IMR-90 (cell line): ENCODE measurements at regions not wholly inside any gene's neighbourhood (a gene's known extent, or its start where the extent isn't known, plus 50 kb on each side); places are given as distances from the start of the nearest gene placed in this dataset.

Experiments
- BHLHE40 ChIP-seq: fragments of 150-350 bp; IDR thresholded peaks from 2 replicates; pipeline ENCODE4 v1.6.1; 2016; ENCODE audit warnings: mild to moderate bottlenecking, low read depth, low read length
- CEBPB ChIP-seq: IDR thresholded peaks from 2 replicates; pipeline ENCODE4 v1.6.1; 2012; ENCODE audit warnings: low read depth, low read length, improper control_type of control experiment
- CTCF ChIP-seq: conservative IDR thresholded peaks from 2 replicates; pipeline ENCODE4 v1.5.1; 2012; ENCODE audit warnings: mild to moderate bottlenecking, low read depth, low read length, improper control_type of control experiment
- POLR2A ChIP-seq: IDR thresholded peaks from 2 replicates; pipeline ENCODE4 v1.6.1; 2012; ENCODE audit warnings: mild to moderate bottlenecking, low read depth, low read length
- RAD21 ChIP-seq: IDR thresholded peaks from 2 replicates; pipeline ENCODE4 v1.6.1; 2012; ENCODE audit warnings: low read length, improper control_type of control experiment
- RCOR1 ChIP-seq: IDR thresholded peaks from 2 replicates; pipeline ENCODE4 v1.6.1; 2012; ENCODE audit warnings: mild to moderate bottlenecking, low read length, improper control_type of control experiment; ENCODE audit not compliant: insufficient replicate concordance
- RFX5 ChIP-seq: IDR thresholded peaks from 2 replicates; pipeline ENCODE4 v1.8.0; 2012; ENCODE audit warnings: low read depth, mild to moderate bottlenecking, low read length, moderate library complexity
- USF2 ChIP-seq: fragments of 150-350 bp; IDR thresholded peaks from 2 replicates; pipeline ENCODE4 v1.6.1; 2017; ENCODE audit warnings: mild to moderate bottlenecking, antibody characterized with exemption, low read length, low read depth

- TF ChIP-seq CTCF (no peak), BHLHE40 (no peak), RFX5 (no peak), CEBPB (no peak), RAD21 (no peak), POLR2A (no peak), RCOR1 (no peak), USF2 (no peak)
These were observed 318.8 kb downstream of the C16orf95 start for GRCh38 chr16:86998196-86999001.
